ENCODE measurements at regions not wholly inside any gene's neighbourhood (a gene's known extent, or its start where the extent isn't known, plus 50 kb on each side); places are given as distances from the start of the nearest gene placed in this dataset.
"Not testable (repeated sequence)": the region's sequence is repeated elsewhere in the genome, so short reads cannot be mapped to it uniquely, and the experiment has no call there.

GRCh38 chr5:102154791-102155605 is 141.1 kb downstream of the SLCO4C1 start:
- not testable (repeated sequence) for DNase-seq

GRCh38 chr5:102154291-102154690 is 141.8 kb downstream of the SLCO4C1 start:
- no peak for DNase-seq

GRCh38 chr5:102153003-102153759 is 142.9 kb downstream of the SLCO4C1 start:
- peak; percentile 64 for DNase-seq

GRCh38 chr5:102139029-102139428 is 157.1 kb downstream of the SLCO4C1 start:
- DNase-seq = no peak

GRCh38 chr5:102138243-102138653 is 157.8 kb downstream of the SLCO4C1 start:
- DNase-seq = no peak

- DNase-seq = no peak
Measured at GRCh38 chr5:102130890-102131289, 165.2 kb downstream of the SLCO4C1 start.

- no peak for DNase-seq
Measured at GRCh38 chr5:102130386-102130785, 165.7 kb downstream of the SLCO4C1 start.

- no peak for DNase-seq
Measured at GRCh38 chr5:102119252-102119651, 176.8 kb downstream of the SLCO4C1 start.

GRCh38 chr5:102115736-102116135 is 180.3 kb downstream of the SLCO4C1 start:
- DNase-seq = no peak

- no peak for DNase-seq
Measured at GRCh38 chr5:102114525-102115069, 181.5 kb downstream of the SLCO4C1 start.

- no peak for DNase-seq
Measured at GRCh38 chr5:102107865-102108264, 188.2 kb downstream of the SLCO4C1 start.

GRCh38 chr5:102106599-102106998 is 189.5 kb downstream of the SLCO4C1 start:
- DNase-seq = no peak

GRCh38 chr5:102099766-102100331 is 196.2 kb downstream of the SLCO4C1 start:
- DNase-seq = no peak

GRCh38 chr5:102099083-102099482 is 197.0 kb downstream of the SLCO4C1 start:
- DNase-seq = not testable (repeated sequence)

GRCh38 chr5:102098606-102099005 is 197.5 kb downstream of the SLCO4C1 start:
- DNase-seq = not testable (repeated sequence)

GRCh38 chr5:102090770-102091169 is 205.3 kb downstream of the SLCO4C1 start:
- DNase-seq = peak; percentile 67

- DNase-seq = no peak
Measured at GRCh38 chr5:102089883-102090282, 206.2 kb downstream of the SLCO4C1 start.

GRCh38 chr5:102087906-102088305 is 208.2 kb downstream of the SLCO4C1 start:
- DNase-seq = no peak

- no peak for DNase-seq
Measured at GRCh38 chr5:102080288-102080687, 215.8 kb downstream of the SLCO4C1 start.

GRCh38 chr5:102077920-102078319 is 218.2 kb downstream of the SLCO4C1 start:
- DNase-seq = no peak

GRCh38 chr5:102069974-102070373 is 226.1 kb downstream of the SLCO4C1 start:
- DNase-seq = no peak

GRCh38 chr5:102068870-102069269 is 227.2 kb downstream of the SLCO4C1 start:
- no peak for DNase-seq

- peak; percentile 28 for DNase-seq
Measured at GRCh38 chr5:102049517-102049916, 246.6 kb downstream of the SLCO4C1 start.

All from hematopoietic multipotent progenitor cell treated with erythropoietin and hydrocortisone succinate and interleukin-3 and kit ligand, for 6 days (in vitro differentiated cells).